Gastrocnemius medialis (tissue), 4 donors: ENCODE measurements at regions not wholly inside any gene's neighbourhood (a gene's known extent, or its start where the extent isn't known, plus 50 kb on each side); places are given as distances from the start of the nearest gene placed in this dataset.

Experiments
- POLR2A ChIP-seq, 2 donors: fragments of 450-650 bp; IDR thresholded peaks; one replicate each; pipeline ENCODE4 v1.6.1; 2017; ENCODE audit warnings: antibody characterized with exemption in 2 of 2, mild to moderate bottlenecking in 2 of 2, moderate library complexity in 2 of 2
- TF ChIP-seq, protein P1 (sequence below), 5 experiments: fragments of 450-650 bp in 3 of 5; fragments of 200-600 bp in 2 of 5; sonication (generic) in 2 of 5; IDR thresholded peaks in 4 of 5; conservative IDR thresholded peaks in 1 of 5; 1 replicate in 4 of 5; 2 replicates in 1 of 5; pipeline ENCODE4 v1.5.1; 2016 to 2019; ENCODE audit warnings: antibody characterized with exemption in 5 of 5, mild to moderate bottlenecking in 3 of 5, moderate library complexity in 3 of 5

DNA sequence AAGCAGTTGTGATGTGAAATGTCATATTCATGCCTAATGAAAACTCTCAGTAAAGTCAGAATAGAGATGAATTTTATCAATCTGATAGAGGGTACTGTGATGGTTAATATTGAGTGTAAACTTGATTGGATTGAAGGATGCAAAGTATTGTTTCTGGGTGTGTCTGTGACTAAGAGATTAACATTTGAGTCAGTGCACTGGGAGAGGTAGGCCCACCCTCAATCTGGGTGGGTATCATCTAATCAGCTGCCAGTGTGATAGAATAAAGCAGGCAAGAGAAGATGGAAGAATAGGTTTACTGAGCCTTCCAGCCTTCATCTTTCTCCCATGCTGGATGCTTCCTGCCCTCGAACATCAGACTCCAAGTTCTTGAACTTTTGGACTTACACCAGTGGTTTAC, 124.3 kb downstream of the CENPW start:
- TF ChIP-seq, protein P1, sequence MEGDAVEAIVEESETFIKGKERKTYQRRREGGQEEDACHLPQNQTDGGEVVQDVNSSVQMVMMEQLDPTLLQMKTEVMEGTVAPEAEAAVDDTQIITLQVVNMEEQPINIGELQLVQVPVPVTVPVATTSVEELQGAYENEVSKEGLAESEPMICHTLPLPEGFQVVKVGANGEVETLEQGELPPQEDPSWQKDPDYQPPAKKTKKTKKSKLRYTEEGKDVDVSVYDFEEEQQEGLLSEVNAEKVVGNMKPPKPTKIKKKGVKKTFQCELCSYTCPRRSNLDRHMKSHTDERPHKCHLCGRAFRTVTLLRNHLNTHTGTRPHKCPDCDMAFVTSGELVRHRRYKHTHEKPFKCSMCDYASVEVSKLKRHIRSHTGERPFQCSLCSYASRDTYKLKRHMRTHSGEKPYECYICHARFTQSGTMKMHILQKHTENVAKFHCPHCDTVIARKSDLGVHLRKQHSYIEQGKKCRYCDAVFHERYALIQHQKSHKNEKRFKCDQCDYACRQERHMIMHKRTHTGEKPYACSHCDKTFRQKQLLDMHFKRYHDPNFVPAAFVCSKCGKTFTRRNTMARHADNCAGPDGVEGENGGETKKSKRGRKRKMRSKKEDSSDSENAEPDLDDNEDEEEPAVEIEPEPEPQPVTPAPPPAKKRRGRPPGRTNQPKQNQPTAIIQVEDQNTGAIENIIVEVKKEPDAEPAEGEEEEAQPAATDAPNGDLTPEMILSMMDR (IDR thresholded peaks at IDR 0.05 in 4 of 5, conservative IDR thresholded peaks at IDR 0.05 in 1 of 5): no peak
- TF ChIP-seq POLR2A (IDR thresholded peaks at IDR 0.05): no peak
